ENCODE measurements at regions not wholly inside any gene's neighbourhood (a gene's known extent, or its start where the extent isn't known, plus 50 kb on each side); places are given as distances from the start of the nearest gene placed in this dataset.

- no peak for DNase-seq (ENCODE audit: low read depth)
Measured at GRCh38 chr10:130403153-130404075, 267.2 kb downstream of the GLRX3 start.

DNA sequence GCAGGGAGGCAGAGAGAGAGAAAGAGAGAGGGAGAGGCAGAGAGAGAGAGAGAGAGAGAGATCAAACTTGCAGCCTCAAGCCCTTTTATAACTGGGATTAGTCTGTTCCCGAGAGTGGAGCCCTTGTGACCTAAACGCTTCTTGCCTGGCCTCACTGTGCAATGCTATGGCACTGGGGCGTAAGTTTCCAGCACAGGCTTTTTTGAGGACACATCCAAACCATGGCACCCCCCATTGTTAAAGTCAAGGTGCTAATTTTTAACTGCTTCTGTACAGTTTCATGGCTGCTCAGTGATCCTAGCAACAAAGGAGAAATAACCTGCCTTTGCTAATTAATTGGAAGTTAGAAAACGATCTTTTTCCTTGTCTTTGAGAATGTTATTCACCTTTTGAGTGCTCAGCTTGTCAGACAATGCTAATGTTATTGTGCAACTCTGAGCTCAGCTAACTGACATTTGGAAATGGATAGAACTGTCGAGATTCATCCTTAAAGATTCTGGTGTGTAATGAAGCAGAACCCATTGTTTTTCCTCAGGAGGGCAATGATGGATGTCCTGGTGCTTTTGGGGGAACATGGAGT is 268.4 kb downstream of the GLRX3 start:
- DNase-seq (ENCODE audit: low read depth): no peak

GRCh38 chr10:130407052-130407451 is 270.9 kb downstream of the GLRX3 start:
- no peak for DNase-seq (ENCODE audit: low read depth)

- no peak for DNase-seq (ENCODE audit: low read depth)
Measured at GRCh38 chr10:130409331-130409730, 273.1 kb downstream of the GLRX3 start.

DNA sequence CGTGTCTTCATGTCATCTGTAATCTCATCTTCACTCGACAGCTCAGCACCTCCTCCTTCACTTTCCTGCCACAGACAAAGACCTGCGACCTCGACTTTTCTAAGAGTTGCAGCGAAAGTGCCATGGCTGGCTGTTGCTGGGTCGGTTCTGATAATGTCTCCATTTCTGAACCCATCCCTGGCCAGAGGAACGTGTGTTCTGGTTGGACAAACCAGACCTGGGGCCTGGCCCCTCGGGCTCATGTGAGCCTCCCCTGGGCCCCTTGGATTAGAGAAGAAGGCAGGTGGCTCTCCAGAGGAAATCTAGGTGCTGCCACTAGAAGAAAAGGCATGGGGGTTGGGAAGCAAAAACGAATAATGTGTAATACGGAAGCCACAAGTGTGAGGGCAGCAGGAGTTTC is 273.7 kb downstream of the GLRX3 start:
- DNase-seq (ENCODE audit: low read depth): no peak

DNA sequence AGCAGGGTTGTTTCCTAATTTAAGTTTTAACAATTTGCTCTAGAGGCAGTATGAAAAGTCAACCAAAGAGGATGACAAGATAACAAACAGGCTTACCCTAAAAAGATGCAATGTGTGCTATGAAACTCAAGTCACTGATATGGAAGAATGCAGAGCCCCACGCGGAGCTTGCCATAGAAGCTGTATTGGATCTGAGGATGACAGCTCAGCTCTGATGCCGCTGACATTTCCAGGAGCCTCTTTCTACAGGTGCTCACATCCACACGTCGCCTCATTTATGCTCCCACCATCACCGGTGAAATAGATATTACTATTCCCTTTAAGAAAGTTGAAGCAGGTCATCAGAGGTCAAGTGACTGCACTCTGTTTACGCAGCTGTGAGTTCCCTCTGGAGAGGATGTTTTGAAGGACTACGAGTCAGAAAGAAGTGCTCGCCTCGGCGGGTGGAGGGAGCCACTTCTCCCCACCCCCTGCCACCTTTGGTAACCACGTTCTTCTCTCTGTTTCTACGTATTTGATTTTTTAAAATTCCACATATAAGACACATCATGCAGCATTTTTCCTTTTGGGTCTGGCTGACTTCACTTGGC is 275.4 kb downstream of the GLRX3 start:
- no peak for DNase-seq (ENCODE audit: low read depth)

GRCh38 chr10:130412317-130412716 is 276.1 kb downstream of the GLRX3 start:
- DNase-seq (ENCODE audit: low read depth): no peak

DNA sequence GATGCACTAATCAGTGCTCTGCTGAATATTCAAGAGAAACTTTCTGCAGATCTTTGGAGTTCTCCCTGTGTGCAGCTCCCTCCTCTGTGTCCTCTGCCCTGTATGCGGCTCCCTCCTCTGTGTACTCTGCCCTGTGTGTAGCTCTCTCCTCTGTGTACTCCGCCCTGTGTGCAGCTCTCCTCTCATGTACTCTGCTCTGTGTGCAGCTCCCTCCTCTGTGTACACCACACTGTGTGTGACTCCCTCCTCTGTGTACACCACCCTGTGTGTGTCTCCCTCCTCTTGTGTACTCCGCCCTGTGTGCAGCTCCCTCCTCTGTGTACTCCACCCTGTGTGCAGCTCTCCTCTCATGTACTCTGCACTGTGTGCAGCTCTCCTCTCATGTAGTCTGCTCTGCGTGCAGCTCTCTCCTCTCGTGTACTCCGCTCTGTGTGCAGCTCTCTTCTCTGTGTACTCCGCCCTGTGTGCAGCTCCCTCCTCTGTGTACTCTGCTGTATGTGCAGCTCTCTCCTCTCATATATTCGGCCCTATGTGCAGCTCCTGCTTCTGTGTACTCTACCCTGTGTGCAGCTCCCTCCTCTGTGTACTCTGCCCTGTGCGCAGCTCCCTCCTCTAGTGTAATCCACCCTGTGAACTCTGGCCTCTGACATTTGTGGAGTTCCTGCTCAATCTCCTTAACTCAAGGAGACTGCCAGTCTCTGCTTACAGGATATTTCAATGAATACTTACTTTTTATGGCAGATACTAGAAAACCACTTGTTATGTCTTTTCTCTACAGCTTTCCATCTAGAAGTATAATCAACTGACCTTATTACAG is 280.4 kb downstream of the GLRX3 start:
- DNase-seq (ENCODE audit: low read depth): no peak

DNA sequence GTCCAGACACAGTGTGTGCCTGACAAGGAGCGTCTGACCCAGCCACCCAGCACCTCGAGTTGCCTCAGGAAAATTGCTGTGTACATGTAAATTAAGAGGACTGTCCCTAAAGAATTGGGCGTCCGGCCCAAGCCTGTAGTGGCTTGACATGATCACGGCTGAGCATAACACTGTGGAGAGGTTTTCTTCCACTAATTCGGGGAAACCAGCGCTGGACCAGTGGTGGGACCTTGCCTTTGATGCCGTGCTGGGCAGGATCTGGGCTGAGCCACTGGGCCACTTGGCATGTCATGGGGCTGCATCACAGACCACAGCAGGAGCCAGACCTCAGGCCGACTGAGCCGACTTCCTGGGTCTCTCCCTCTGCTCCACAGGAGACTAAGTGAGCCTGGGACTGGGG is 282.5 kb downstream of the GLRX3 start:
- DNase-seq (ENCODE audit: low read depth): no peak

- DNase-seq (ENCODE audit: low read depth): no peak
Measured at GRCh38 chr10:130421909-130422308, 285.7 kb downstream of the GLRX3 start.

DNA sequence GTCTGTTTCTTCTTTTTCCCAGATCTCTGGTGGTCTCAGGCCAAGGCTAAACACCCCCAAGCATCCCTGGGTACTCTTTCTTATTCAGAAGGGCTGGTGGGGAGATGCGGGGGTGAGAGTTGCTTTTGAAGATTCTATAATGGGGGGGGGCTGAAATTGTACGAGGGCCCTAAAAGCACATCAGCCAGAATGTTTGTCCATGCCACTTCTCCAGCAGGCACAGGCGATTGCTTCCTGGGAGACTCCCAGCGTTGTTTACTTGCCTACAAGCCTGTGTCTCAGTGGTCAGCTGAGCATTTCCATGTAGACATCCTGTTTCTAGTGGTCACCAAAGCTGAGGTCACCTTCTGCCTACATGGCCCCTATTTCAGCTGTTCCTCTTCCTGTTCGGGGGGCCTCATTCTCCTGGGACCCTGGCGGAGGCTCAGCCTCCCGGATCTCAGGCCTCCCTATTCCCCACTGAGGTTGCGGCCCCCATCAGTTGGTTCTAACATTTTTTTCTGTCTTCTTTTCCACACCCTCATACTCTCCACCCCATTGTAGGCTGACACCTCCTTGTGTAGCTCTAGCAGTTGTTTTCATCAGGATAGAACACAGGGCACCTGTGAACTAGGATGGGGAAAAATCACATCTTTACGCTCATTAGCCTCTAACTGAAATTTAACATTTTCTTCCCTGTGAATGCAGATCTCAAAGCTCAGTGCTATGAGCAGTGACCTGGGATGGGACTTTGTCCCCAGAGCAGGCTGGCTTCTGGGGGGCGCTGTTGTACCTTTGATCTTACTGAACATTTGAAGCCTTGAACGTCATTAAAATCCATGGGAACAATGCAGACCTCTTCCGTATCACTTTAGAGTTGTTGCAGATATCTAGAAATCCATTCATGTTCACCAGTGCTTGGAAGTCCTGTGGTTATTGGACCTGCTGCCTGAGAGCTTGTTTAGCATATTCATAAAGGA is 286.5 kb downstream of the GLRX3 start:
- no peak for DNase-seq (ENCODE audit: low read depth)

GRCh38 chr10:130423455-130424305 is 287.5 kb downstream of the GLRX3 start:
- DNase-seq (ENCODE audit: low read depth): no peak

- DNase-seq (ENCODE audit: low read depth): no peak
Measured at GRCh38 chr10:130424418-130424817, 288.2 kb downstream of the GLRX3 start.

DNA sequence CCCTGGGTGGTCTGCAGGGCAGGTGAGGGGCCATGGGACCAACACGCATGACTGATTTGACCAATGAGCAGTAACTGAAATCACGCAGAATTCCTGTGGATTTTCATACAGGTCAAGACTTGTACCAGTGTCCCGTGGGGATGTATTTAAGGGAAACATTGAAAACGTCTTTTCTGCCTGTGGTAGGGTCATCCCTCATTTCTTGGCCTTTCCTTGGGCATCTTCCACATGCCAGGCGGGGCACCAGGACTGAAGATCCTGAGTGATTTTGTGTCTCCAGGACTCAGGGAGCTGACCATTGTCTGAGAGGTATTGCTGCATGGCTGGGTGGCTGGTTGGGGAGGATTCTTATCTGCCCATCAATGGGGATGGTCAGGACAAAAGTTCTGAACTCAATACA is 289.0 kb downstream of the GLRX3 start:
- DNase-seq (ENCODE audit: low read depth): no peak

GRCh38 chr10:130425881-130426435 is 289.8 kb downstream of the GLRX3 start:
- DNase-seq (ENCODE audit: low read depth): no peak

GRCh38 chr10:130427216-130427722 is 291.1 kb downstream of the GLRX3 start:
- no peak for DNase-seq (ENCODE audit: low read depth)

GRCh38 chr10:130428936-130429335 is 292.7 kb downstream of the GLRX3 start:
- no peak for DNase-seq (ENCODE audit: low read depth)

DNA sequence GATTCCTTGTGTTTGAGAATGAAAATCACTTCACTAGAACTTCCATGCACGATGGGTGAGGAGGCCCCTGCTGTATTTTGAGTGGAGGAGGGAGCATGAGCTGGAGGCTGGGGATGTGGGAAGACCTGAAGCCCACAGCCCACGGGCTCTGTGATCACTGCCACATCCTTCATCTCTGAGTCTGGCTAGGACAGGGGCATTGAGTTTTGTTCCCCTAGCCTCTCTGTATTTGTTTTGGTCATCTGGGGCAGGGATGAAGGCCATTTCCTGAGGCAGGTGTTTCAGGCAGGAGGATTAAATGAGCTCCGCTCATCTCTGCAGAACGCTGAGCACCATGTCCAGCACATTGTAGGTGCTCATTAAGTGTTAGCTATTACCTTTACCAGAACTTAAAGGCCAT is 293.6 kb downstream of the GLRX3 start:
- no peak for DNase-seq (ENCODE audit: low read depth)

- no peak for DNase-seq (ENCODE audit: low read depth)
Measured at GRCh38 chr10:130430291-130430690, 294.1 kb downstream of the GLRX3 start.

All from renal cortical epithelial cell (primary cell).